T-helper 1 cell treated with Interleukin-12 subunit alpha and Interleukin-12 subunit beta and Interleukin-4 antibody, amounts not matched to agents 30 μg/mL and 1 μg/mL, for 36 hours (primary cell): ENCODE measurements at regions not wholly inside any gene's neighbourhood (a gene's known extent, or its start where the extent isn't known, plus 50 kb on each side); places are given as distances from the start of the nearest gene placed in this dataset.

Experiments used
- H3K27ac Mint-ChIP-seq: one replicate; pipeline ENCODE4 v1.8.0; 2021; ENCODE audit warnings: mild to moderate bottlenecking, mixed read lengths
- H3K27me3 Mint-ChIP-seq: one replicate; pipeline ENCODE4 v1.8.0; 2021; ENCODE audit warnings: low read depth, mixed read lengths
- H3K36me3 Mint-ChIP-seq: one replicate; pipeline ENCODE4 v1.8.0; 2021; ENCODE audit warnings: low read depth, mixed read lengths
- H3K4me1 Mint-ChIP-seq: one replicate; pipeline ENCODE4 v1.8.0; 2021; ENCODE audit warnings: low read depth, mixed read lengths
- H3K4me3 Mint-ChIP-seq: one replicate; pipeline ENCODE4 v1.8.0; 2021; ENCODE audit warnings: mild to moderate bottlenecking, moderate library complexity, mixed read lengths
- H3K9me3 Mint-ChIP-seq: one replicate; pipeline ENCODE4 v1.8.0; 2021; ENCODE audit warnings: mixed read lengths

DNA sequence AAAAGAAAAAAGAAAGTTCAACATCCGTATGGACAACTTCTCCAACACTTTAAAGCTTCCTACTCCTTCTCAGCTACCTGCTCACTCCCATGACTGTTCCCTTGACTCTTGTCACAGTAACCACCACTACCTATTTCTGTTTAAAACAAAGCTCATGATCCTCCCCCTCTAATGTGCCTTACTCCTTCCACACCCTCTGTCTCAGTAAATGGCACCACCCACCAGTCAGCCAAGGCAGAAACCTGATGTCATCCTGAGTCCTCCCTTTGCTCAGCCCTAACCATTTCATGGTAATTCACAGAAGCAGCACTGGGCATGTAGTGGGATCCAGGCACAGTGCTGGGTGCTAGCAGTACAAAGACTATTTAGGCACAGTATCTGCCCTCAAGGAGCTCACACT lies 63.0 kb upstream of the PPM1J start:
- no peaks in the 10 kb centered on the region for H3K9me3 Mint-ChIP-seq
- no peak overlapping the region for H3K27ac Mint-ChIP-seq
- H3K4me1 Mint-ChIP-seq = no peaks in the 10 kb centered on the region
- H3K27me3 Mint-ChIP-seq = no peaks in the 10 kb centered on the region
- no peaks in the 10 kb centered on the region for H3K36me3 Mint-ChIP-seq
- H3K4me3 Mint-ChIP-seq = no peak overlapping the region

DNA sequence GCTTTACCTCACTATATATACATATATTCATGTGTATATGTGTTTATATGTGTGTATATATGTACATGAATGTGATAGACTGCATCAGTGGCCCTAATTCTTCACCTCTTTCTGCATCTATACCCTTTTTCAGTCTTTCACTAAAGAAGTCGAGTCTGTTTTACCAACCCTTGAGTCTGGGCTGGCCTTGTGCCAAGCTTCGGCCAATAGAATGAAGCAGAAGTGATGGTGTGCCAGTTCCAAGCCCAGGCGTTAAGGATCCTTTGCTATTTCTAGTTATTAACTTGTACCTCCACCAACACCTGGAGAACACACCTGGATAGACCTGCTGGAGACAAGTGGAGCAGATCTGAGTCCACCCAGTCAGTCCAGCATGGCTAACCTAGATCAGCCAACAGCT lies 61.6 kb upstream of the PPM1J start:
- Mint-ChIP-seq H3K36me3 (no peaks in the 10 kb centered on the region), H3K9me3 (no peaks in the 10 kb centered on the region), H3K27ac (no peak overlapping the region), H3K4me3 (no peak overlapping the region), H3K4me1 (no peaks in the 10 kb centered on the region), H3K27me3 (peaks cover 8% of the 10 kb centered on the region)

DNA sequence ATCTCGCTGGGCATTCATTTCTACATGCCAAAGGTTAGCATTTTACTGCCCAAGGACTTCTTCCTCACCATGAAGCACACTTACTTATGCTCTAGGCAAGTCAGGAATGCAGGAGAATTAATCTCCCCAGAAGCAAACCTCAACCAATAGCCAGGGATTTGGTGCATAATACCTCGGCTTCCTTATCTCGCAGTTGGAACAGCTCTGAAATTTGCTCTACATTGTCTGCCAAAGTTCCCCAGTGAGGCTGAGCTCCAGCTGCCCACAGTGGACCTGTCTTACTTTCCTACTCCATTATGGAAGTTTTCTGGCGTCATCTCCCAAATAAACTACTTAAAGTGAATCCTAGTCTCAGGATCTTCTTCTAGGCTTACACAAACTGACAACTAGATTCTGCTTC lies 57.6 kb upstream of the PPM1J start:
- Mint-ChIP-seq H3K4me1 (peaks cover 4% of the 10 kb centered on the region), H3K27ac (no peak overlapping the region), H3K27me3 (peaks cover 15% of the 10 kb centered on the region), H3K9me3 (no peaks in the 10 kb centered on the region), H3K36me3 (no peaks in the 10 kb centered on the region), H3K4me3 (no peak overlapping the region)

DNA sequence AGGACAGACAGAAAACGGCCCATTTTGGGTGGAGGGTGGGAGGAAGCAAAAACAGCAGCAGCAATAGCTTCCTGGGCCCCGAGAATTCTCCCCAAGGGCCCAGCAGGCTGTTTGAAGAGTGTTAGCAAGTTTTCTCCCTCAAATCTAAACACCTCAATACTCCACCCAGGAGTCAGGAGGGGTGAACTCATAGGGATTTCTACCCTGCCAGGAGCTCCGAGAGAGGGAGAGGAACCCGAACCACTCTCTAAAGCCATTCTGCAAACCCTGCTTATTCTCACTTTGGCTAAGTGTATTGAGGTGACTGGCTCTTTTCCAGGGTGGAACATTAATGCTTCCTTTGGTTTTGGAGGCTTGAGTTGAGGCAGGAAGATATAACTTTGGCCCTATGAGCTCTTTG lies 55.6 kb upstream of the PPM1J start:
- Mint-ChIP-seq H3K4me1 (peaks cover 4% of the 10 kb centered on the region), H3K27me3 (peaks cover 15% of the 10 kb centered on the region), H3K36me3 (no peaks in the 10 kb centered on the region), H3K27ac (no peak overlapping the region), H3K4me3 (no peak overlapping the region), H3K9me3 (no peaks in the 10 kb centered on the region)

DNA sequence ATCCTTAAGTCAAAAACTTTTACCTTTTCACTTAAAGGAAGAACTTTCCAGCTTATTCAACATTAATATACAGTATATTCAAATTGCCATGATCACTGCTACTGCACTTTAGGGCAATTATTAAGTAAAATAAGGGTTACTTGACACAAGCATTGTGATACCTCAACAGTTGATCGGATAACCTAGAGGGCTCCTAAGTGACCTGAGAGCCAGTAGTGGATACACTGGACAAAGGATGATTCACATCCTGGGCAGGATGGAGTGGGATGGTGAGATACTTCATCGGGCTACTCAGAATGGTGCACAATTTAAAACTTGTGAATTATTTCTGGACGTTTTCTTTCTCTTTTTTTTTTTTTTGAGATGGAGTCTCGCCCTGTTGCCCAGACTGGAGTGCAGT lies 54.5 kb upstream of the PPM1J start:
- Mint-ChIP-seq H3K27ac (no peak overlapping the region), H3K27me3 (peaks cover 15% of the 10 kb centered on the region), H3K36me3 (no peaks in the 10 kb centered on the region), H3K4me1 (peaks cover 4% of the 10 kb centered on the region), H3K4me3 (no peak overlapping the region), H3K9me3 (no peaks in the 10 kb centered on the region)

DNA sequence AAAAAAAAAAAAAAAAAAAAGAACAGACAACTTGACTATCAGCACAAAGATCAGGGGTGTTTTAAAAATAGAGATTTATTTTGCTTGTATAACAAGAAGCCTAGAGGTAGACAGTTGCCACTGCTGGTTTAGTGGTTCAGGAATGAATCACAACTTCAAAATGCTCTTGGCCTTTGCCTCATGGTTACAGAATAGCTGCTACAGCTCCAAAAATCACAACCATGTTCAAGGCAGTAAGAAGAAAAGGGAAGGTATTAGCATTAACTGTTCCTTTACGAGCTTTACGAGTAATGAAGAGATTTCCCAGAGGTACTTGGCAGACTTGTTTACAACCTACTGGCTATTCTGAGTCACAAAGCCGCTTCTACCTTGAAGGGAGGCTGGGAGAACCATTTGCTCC lies 52.5 kb upstream of the PPM1J start:
- Mint-ChIP-seq H3K4me3 (no peak overlapping the region), H3K4me1 (peaks cover 4% of the 10 kb centered on the region), H3K27me3 (peaks cover 10% of the 10 kb centered on the region), H3K27ac (no peak overlapping the region), H3K36me3 (no peaks in the 10 kb centered on the region), H3K9me3 (no peaks in the 10 kb centered on the region)
